ENCODE measurements at regions not wholly inside any gene's neighbourhood (a gene's known extent, or its start where the extent isn't known, plus 50 kb on each side); places are given as distances from the start of the nearest gene placed in this dataset.

GRCh38 chr5:167936022-167936421 is 355.4 kb upstream of the WWC1 start:
- TF ChIP-seq POLR2A (IDR thresholded peaks at IDR 0.05) = no peak
- TF ChIP-seq CTCF (IDR thresholded peaks at IDR 0.05) = no peak

Measured in thyroid gland (tissue), 4 donors.